ENCODE measurements at regions not wholly inside any gene's neighbourhood (a gene's known extent, or its start where the extent isn't known, plus 50 kb on each side); places are given as distances from the start of the nearest gene placed in this dataset.

DNA sequence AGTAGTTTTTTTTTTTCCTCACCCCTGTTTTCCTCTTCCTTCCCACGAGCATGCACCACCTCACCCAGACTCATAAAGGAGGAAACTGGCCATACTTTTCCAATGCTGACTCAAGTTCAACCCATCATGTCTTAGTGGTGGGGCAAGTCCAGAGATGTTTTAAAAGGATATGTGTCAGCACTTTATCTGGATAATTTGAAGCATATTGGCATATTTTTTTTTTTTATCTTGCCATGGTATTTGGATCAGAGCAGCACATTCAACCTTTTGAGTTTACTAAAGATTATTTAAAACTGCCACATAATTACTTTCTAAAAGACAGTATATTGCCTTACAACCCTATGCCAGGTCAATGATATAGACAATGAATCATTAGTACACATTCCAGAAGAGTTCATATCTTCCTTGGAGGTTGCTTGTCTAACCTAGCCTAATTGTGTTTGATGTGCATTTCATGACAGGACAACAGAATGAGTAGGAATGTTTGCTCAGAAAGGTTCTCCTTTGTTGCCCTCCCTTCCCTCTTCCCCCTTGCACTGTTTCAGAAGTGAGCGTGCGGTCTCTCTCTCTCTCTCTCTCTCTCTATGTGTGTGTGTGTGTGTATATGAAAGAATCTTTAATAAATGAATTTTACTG is 950.7 kb upstream of the FAM98A start:
- no peaks in the 10 kb centered on the region for H3K36me3 ChIP-seq (ENCODE audit: control insufficient read depth, insufficient read depth, low read length)
- DNase-seq (ENCODE audit: extremely low read depth, insufficient read length): no peak
- no peaks in the 10 kb centered on the region for H3K27me3 ChIP-seq (replicated peaks; ENCODE audit: control insufficient read depth, insufficient read depth, low read length)

DNA sequence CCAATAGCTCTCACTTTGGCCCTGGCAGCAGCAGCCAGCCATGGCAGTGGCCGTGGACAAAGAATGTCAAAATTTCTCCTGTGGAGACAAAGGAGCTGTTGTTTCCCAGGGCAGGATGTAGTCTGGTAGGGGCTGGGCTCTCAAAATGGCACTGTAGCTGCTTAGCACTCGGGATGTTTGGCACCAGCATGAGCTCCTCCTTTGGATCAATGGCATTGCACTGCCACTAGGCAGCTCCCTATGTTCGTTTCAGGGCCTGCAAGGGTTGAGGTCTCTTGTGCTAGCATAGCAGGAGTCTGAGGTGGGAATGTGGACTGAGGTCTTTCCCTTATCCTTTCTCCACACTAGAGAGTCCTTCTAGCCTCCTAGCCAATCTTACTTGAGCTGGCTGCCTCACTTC is 948.8 kb upstream of the FAM98A start:
- TF ChIP-seq, protein P1, sequence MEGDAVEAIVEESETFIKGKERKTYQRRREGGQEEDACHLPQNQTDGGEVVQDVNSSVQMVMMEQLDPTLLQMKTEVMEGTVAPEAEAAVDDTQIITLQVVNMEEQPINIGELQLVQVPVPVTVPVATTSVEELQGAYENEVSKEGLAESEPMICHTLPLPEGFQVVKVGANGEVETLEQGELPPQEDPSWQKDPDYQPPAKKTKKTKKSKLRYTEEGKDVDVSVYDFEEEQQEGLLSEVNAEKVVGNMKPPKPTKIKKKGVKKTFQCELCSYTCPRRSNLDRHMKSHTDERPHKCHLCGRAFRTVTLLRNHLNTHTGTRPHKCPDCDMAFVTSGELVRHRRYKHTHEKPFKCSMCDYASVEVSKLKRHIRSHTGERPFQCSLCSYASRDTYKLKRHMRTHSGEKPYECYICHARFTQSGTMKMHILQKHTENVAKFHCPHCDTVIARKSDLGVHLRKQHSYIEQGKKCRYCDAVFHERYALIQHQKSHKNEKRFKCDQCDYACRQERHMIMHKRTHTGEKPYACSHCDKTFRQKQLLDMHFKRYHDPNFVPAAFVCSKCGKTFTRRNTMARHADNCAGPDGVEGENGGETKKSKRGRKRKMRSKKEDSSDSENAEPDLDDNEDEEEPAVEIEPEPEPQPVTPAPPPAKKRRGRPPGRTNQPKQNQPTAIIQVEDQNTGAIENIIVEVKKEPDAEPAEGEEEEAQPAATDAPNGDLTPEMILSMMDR (IDR thresholded peaks at IDR 0.05; ENCODE audit: insufficient read depth, low read length, poor library complexity, severe bottlenecking): no peak
- no peak for DNase-seq (ENCODE audit: extremely low read depth, insufficient read length)

More for the DNA sequence above, 950.7 kb upstream of the FAM98A start:
- H3K4me3 ChIP-seq (replicated peaks; ENCODE audit: low read depth, low read length): no peak overlapping the region
- TF ChIP-seq, protein P1 (IDR thresholded peaks at IDR 0.05; ENCODE audit: insufficient read depth, low read length, poor library complexity, severe bottlenecking): no peak

DNA sequence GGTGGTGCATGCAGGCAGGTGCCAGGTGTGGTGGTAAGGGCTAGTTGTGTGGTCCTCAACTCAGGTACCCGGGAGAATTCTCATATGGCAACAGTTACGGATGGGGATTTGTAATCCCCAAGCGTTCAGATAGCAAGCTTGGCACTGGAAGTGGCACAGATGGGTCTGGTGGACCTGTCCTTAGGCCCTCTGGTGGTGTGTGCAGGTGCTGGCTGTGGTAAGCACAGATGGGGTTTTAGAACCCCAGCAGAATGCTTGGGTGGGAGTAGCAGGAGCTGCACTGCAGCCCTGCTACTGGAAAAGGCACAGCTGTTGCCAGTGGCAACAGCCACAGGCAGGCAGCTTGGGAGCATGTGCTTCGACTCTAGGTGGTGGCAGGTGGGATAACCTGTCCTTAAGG is 948.2 kb upstream of the FAM98A start:
- Histone ChIP-seq H3K27me3 (replicated peaks; ENCODE audit: control insufficient read depth, insufficient read depth, low read length) (no peaks in the 10 kb centered on the region), H3K36me3 (ENCODE audit: control insufficient read depth, insufficient read depth, low read length) (no peaks in the 10 kb centered on the region), H3K4me3 (replicated peaks; ENCODE audit: low read depth, low read length) (no peak overlapping the region)
- no peak for DNase-seq (ENCODE audit: extremely low read depth, insufficient read length)
- TF ChIP-seq, protein P1 (IDR thresholded peaks at IDR 0.05; ENCODE audit: insufficient read depth, low read length, poor library complexity, severe bottlenecking): no peak

More for the DNA sequence above, 948.8 kb upstream of the FAM98A start:
- no peaks in the 10 kb centered on the region for H3K36me3 ChIP-seq (ENCODE audit: control insufficient read depth, insufficient read depth, low read length)
- no peaks in the 10 kb centered on the region for H3K27me3 ChIP-seq (replicated peaks; ENCODE audit: control insufficient read depth, insufficient read depth, low read length)
- H3K4me3 ChIP-seq (replicated peaks; ENCODE audit: low read depth, low read length): no peak overlapping the region

DNA sequence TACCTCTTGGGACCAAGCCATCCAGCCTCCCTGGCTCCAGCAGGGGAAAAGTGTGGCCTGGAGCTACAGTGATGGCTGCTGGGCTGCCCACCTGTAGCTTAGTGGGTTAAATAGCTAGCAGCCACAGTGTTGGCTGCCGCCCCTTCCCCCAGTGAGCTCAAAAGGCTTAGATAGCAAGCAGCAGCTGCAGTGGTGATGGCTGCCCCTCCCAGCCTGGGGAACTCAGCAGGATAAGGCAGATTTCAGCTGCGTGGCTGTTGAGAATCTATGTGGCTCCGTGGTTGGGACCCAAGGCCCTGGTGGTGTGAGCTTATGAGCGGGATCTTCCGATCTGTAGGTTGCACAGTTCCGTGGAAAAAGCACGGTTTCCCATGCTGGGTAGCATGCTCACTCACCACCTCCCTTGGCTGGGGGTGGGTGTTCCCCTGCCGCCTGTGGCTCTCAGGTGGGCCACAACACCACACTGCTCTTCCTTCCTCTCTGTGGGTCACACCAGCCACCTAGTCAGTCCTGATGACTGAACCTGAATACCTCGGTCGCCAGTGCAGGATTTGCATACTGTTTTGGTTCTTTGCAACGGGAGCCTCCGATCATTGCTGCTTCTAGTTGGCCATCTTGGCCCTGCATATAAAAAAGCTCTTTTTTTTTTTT is 946.5 kb upstream of the FAM98A start:
- no peaks in the 10 kb centered on the region for H3K36me3 ChIP-seq (ENCODE audit: control insufficient read depth, insufficient read depth, low read length)
- TF ChIP-seq, protein P1 (IDR thresholded peaks at IDR 0.05; ENCODE audit: insufficient read depth, low read length, poor library complexity, severe bottlenecking): no peak
- no peaks in the 10 kb centered on the region for H3K27me3 ChIP-seq (replicated peaks; ENCODE audit: control insufficient read depth, insufficient read depth, low read length)
- DNase-seq (ENCODE audit: extremely low read depth, insufficient read length): no peak
- no peak overlapping the region for H3K4me3 ChIP-seq (replicated peaks; ENCODE audit: low read depth, low read length)

DNA sequence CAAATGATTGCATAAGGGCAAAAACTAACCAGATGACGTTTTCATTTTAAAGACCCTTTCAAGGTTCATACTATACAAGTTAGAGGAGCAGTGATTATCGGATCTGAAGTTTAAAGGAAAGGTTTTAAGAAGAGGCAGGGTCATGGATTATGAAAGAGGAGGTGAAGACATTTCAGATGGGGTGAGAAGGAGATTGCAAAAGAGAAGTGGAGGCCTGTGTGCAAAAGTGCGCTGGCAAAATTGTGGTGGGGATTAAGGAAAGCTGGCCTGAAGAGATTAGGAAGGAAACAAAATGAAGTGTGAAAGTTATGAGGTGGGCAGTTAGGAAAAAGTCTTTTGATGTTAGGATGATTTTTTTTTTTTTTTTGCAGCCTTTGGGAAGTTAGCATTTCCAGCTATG is 935.7 kb upstream of the FAM98A start:
- TF ChIP-seq, protein P1 (IDR thresholded peaks at IDR 0.05; ENCODE audit: insufficient read depth, low read length, poor library complexity, severe bottlenecking): no peak
- Histone ChIP-seq H3K27me3 (replicated peaks; ENCODE audit: control insufficient read depth, insufficient read depth, low read length) (no peaks in the 10 kb centered on the region), H3K36me3 (ENCODE audit: control insufficient read depth, insufficient read depth, low read length) (no peaks in the 10 kb centered on the region), H3K4me3 (replicated peaks; ENCODE audit: low read depth, low read length) (no peak overlapping the region)
- no peak for DNase-seq (ENCODE audit: extremely low read depth, insufficient read length)

Data from GM06990 (cell line).